ENCODE measurements at regions not wholly inside any gene's neighbourhood (a gene's known extent, or its start where the extent isn't known, plus 50 kb on each side); places are given as distances from the start of the nearest gene placed in this dataset.
"Not testable (repeated sequence)": the region's sequence is repeated elsewhere in the genome, so short reads cannot be mapped to it uniquely, and the experiment has no call there.

DNA sequence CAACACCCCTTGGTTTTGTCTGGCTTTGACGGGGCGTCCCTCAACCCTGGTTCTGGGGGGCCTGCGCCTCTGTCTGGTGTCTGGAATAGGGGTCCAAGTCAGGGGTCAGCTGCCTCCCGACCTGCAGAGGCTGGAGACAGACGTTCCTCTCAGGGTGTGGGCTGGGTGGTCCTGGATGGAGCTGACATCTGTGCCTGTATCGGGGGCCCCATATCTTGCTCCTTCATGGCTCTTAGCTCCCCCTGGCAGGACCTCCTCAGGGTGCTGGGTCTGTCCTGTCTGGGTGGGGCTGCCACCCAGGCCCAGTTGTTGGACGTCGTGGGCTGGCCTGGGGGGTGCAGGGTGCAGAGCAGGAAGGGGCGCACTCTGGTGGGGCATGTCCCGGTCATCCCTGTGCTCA, 374.8 kb downstream of the TMEM121 start:
- Histone ChIP-seq H3K4me3 (no peak overlapping the region), H3K36me3 (no peaks in the 10 kb centered on the region), H3K4me1 (no peaks in the 10 kb centered on the region), H3K27ac (no peak overlapping the region), H3K9me3 (no peaks in the 10 kb centered on the region), H3K27me3 (no peaks in the 10 kb centered on the region)
- DNase-seq (ENCODE audit: extremely low spot score in 2 of 2) = no peak
- intact Hi-C loops (cut with DNase I) = no loop called here
- TF ChIP-seq POLR2AphosphoS5 (IDR thresholded peaks at IDR 0.05; ENCODE audit: insufficient read depth in 1 of 2, low read depth in 1 of 2) = no peak
- TF ChIP-seq CTCF (IDR thresholded peaks at IDR 0.05) = no peak
- no peak for TF ChIP-seq POLR2A (IDR thresholded peaks at IDR 0.05)

GRCh38 chr14:105902131-105902898, 375.9 kb downstream of the TMEM121 start:
- TF ChIP-seq POLR2A (IDR thresholded peaks at IDR 0.05) (no peak), POLR2AphosphoS5 (IDR thresholded peaks at IDR 0.05; ENCODE audit: insufficient read depth in 1 of 2, low read depth in 1 of 2) (no peak), CTCF (IDR thresholded peaks at IDR 0.05) (no peak)
- intact Hi-C loops (cut with DNase I) = no loop called here
- no peak overlapping the region for H3K4me3 ChIP-seq
- H3K36me3 ChIP-seq = no peaks in the 10 kb centered on the region
- DNase-seq (ENCODE audit: extremely low spot score in 2 of 2) = no peak
- H3K9me3 ChIP-seq = no peaks in the 10 kb centered on the region
- H3K27me3 ChIP-seq = no peaks in the 10 kb centered on the region
- no peaks in the 10 kb centered on the region for H3K4me1 ChIP-seq
- H3K27ac ChIP-seq = no peak overlapping the region

- H3K4me1 ChIP-seq; H3K27me3 ChIP-seq; intact Hi-C loops (cut with DNase I); H3K36me3 ChIP-seq; DNase-seq (ENCODE audit: extremely low spot score in 2 of 2); H3K9me3 ChIP-seq; H3K4me3 ChIP-seq; H3K27ac ChIP-seq: not testable (repeated sequence)
Measured at GRCh38 chr14:105902899-105903165, 376.4 kb downstream of the TMEM121 start.

DNA sequence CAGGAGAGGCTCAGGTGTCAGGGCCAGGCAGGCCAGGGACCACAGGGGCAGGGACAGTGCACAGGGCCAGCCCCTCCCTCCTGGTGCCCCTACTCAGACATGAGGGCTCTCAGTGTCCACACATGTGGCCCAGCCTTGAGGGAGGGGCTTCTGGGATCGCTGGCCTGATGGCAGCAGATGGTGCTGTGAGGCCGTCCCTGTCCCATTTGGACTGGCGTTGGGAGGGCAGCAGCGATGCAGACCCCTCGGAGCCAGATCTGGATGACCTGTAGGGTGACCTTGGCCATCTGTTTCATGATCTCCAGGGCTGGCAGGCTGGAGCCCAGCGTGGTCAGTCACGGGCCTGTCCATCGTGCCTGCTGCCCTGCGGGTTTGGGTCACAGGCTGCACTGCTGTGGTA, 377.6 kb downstream of the TMEM121 start:
- intact Hi-C loops (cut with DNase I) = no loop called here

DNA sequence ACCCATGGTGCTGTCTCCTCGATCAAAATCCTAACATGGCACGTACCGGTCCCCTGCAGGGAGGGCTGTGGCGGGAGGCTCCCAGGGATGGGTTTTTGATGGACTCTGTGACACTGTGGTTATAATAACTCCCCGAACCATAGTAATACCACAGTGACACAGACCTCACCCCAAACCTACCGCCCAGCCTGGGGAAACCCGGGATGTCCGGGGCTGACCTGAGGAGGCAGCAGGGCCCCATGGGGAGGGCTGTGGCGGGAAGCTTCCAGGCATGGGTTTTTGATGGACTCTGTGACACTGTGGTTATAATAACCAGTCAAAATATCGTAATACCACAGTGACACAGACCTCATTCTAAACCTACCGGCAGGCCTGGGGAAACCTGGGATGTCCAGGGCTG, 378.0 kb downstream of the TMEM121 start:
- Histone ChIP-seq H3K36me3 (no peaks in the 10 kb centered on the region), H3K4me1 (no peaks in the 10 kb centered on the region), H3K27ac (no peak overlapping the region), H3K27me3 (no peaks in the 10 kb centered on the region), H3K9me3 (no peaks in the 10 kb centered on the region), H3K4me3 (no peak overlapping the region)
- TF ChIP-seq POLR2A (IDR thresholded peaks at IDR 0.05) (no peak), POLR2AphosphoS5 (IDR thresholded peaks at IDR 0.05; ENCODE audit: insufficient read depth in 1 of 2, low read depth in 1 of 2) (no peak), CTCF (IDR thresholded peaks at IDR 0.05) (no peak)
- DNase-seq (ENCODE audit: extremely low spot score in 2 of 2) = no peak
- intact Hi-C loops (cut with DNase I) = no loop called here

More for the DNA sequence above, 377.6 kb downstream of the TMEM121 start:
- Histone ChIP-seq H3K4me3 (no peak overlapping the region), H3K27ac (no peak overlapping the region), H3K36me3 (no peaks in the 10 kb centered on the region), H3K4me1 (no peaks in the 10 kb centered on the region), H3K27me3 (no peaks in the 10 kb centered on the region), H3K9me3 (no peaks in the 10 kb centered on the region)
- DNase-seq (ENCODE audit: extremely low spot score in 2 of 2) = no peak
- TF ChIP-seq POLR2AphosphoS5 (IDR thresholded peaks at IDR 0.05; ENCODE audit: insufficient read depth in 1 of 2, low read depth in 1 of 2) (no peak), POLR2A (IDR thresholded peaks at IDR 0.05) (no peak), CTCF (IDR thresholded peaks at IDR 0.05) (no peak)
